Smooth muscle cell (in vitro differentiated cells): ENCODE measurements at regions not wholly inside any gene's neighbourhood (a gene's known extent, or its start where the extent isn't known, plus 50 kb on each side); places are given as distances from the start of the nearest gene placed in this dataset.

Experiments
- DNase-seq: peaks from one replicate; lab custom pipeline; 2025; ENCODE audit not compliant: unreplicated experiment; lab: John Stamatoyannopoulos, UW
- H2AFZ ChIP-seq: fragments of 200-600 bp; sonication (generic); 2 replicates; pipeline ENCODE4 v1.6.0; 2016; ENCODE audit warnings: antibody characterized with exemption, low read depth, mild to moderate bottlenecking
- H3F3A ChIP-seq: fragments of 200-600 bp; sonication (generic); 2 replicates; pipeline ENCODE4 v1.6.0; 2017; ENCODE audit warnings: antibody characterized with exemption, low read depth
- H3K27ac ChIP-seq: fragments of 200-600 bp; sonication (generic); 2 replicates; pipeline ENCODE4 v1.5.1; 2016; ENCODE audit warnings: low read depth, mild to moderate bottlenecking
- H3K27me3 ChIP-seq: fragments of 200-600 bp; sonication (generic); 2 replicates; pipeline ENCODE4 v1.6.1; 2016; ENCODE audit warnings: low read depth, mild to moderate bottlenecking
- H3K36me3 ChIP-seq: fragments of 200-600 bp; sonication (generic); 2 replicates; pipeline ENCODE4 v1.5.1; 2016; ENCODE audit warnings: low read depth
- H3K4me1 ChIP-seq: fragments of 200-600 bp; sonication (generic); 2 replicates; pipeline ENCODE4 v1.5.1; 2016; ENCODE audit warnings: low read depth
- H3K4me2 ChIP-seq: fragments of 200-600 bp; sonication (generic); 2 replicates; pipeline ENCODE4 v1.6.0; 2016; ENCODE audit warnings: mild to moderate bottlenecking
- H3K4me3 ChIP-seq: fragments of 200-600 bp; sonication (generic); 2 replicates; pipeline ENCODE4 v1.5.1; 2016; ENCODE audit warnings: mild to moderate bottlenecking
- H3K79me2 ChIP-seq: fragments of 200-600 bp; sonication (generic); 2 replicates; pipeline ENCODE4 v1.6.0; 2016; ENCODE audit warnings: low read depth, mild to moderate bottlenecking
- H3K9ac ChIP-seq: fragments of 200-600 bp; sonication (generic); 2 replicates; pipeline ENCODE4 v1.6.0; 2016; ENCODE audit warnings: low read depth
- H3K9me3 ChIP-seq: fragments of 200-600 bp; sonication (generic); replicated peaks from 2 replicates; pipeline ENCODE4 v1.5.1; 2016; ENCODE audit warnings: low read depth
- H4K20me1 ChIP-seq: fragments of 200-600 bp; sonication (generic); 2 replicates; pipeline ENCODE4 v1.6.0; 2016; ENCODE audit warnings: low read depth
- WGBS: methylation state at CpG from one replicate; pipeline ENCODE4 v1.1.7; 2016; ENCODE audit warnings: low lambda C conversion rate; 5-methylcytosine and 5-hydroxymethylcytosine counted together
- TF ChIP-seq, protein P1 (sequence below): fragments of 200-600 bp; sonication (generic); IDR thresholded peaks from 2 replicates; pipeline ENCODE4 v1.5.1; 2017; ENCODE audit warnings: borderline replicate concordance, mild to moderate bottlenecking, antibody characterized with exemption; ENCODE audit not compliant: insufficient read depth, poor library complexity, severe bottlenecking

DNA sequence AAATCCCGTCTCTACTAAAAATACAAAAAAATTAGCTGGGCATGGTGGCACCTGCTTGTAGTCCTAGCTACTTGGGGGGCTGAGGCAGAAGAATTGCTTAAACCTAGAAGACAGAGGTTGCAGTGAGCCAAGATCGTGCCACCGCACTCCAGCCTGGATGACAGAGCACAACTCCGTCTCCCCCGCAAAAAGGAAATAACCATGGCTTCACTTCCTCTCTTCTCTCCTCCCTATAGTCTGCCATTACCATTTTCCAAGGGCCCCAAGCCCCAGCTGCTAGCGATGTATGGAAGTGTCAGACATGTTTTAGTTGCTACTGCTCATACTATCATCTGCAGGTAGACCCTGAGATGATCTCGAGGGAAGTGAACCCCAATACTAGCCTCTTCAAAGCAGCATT, 177.3 kb upstream of the FAM9B start:
- H3K27me3 ChIP-seq: peaks cover 6% of the 10 kb centered on the region
- WGBS: 89% methylated on average over 7 of the region's 7 CpGs

DNA sequence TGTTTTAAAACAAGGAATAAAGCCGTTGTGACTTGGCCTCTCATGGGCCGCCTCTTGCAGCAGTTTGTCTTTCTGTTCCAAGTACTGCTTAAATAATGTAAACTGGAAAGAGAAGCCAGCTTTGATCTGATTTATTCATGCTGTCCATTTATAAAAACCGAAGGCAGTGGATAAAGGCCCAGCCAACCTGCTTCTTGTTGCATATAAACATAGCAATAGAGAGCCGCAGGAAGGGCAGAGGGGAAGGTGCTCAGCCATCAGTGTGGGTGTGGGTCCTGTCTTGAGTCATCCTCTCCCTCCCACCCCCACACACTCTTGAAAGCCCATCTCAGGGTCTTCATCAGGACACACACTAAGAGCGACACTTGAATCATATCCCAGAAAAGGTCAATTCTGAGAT, 187.9 kb upstream of the FAM9B start:
- Histone ChIP-seq H3K79me2 (no peaks in the 10 kb centered on the region), H3K27me3 (no peaks in the 10 kb centered on the region), H3K36me3 (no peaks in the 10 kb centered on the region), H3K4me3 (no peak overlapping the region), H3K4me2 (no peak overlapping the region), H2AFZ (no peak overlapping the region), H3K9me3 (no peaks in the 10 kb centered on the region), H3K9ac (no peak overlapping the region), H3F3A (no peaks in the 10 kb centered on the region), H3K27ac (no peak overlapping the region), H4K20me1 (no peaks in the 10 kb centered on the region), H3K4me1 (no peaks in the 10 kb centered on the region)
- DNase-seq: no peak
- WGBS: 81% methylated on average over 5 of the region's 5 CpGs
- TF ChIP-seq, protein P1, sequence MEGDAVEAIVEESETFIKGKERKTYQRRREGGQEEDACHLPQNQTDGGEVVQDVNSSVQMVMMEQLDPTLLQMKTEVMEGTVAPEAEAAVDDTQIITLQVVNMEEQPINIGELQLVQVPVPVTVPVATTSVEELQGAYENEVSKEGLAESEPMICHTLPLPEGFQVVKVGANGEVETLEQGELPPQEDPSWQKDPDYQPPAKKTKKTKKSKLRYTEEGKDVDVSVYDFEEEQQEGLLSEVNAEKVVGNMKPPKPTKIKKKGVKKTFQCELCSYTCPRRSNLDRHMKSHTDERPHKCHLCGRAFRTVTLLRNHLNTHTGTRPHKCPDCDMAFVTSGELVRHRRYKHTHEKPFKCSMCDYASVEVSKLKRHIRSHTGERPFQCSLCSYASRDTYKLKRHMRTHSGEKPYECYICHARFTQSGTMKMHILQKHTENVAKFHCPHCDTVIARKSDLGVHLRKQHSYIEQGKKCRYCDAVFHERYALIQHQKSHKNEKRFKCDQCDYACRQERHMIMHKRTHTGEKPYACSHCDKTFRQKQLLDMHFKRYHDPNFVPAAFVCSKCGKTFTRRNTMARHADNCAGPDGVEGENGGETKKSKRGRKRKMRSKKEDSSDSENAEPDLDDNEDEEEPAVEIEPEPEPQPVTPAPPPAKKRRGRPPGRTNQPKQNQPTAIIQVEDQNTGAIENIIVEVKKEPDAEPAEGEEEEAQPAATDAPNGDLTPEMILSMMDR: no peak

More for the DNA sequence above, 177.3 kb upstream of the FAM9B start:
- TF ChIP-seq, protein P1: no peak
- no peak overlapping the region for H3K4me2 ChIP-seq
- H3K4me3 ChIP-seq: no peak overlapping the region
- no peaks in the 10 kb centered on the region for H3K4me1 ChIP-seq
- no peak for DNase-seq
- no peak overlapping the region for H2AFZ ChIP-seq
- H3K9ac ChIP-seq: no peak overlapping the region
- no peaks in the 10 kb centered on the region for H3K79me2 ChIP-seq
- no peaks in the 10 kb centered on the region for H3K36me3 ChIP-seq
- H3K27ac ChIP-seq: no peak overlapping the region
- H3K9me3 ChIP-seq: no peaks in the 10 kb centered on the region
- no peaks in the 10 kb centered on the region for H4K20me1 ChIP-seq
- no peaks in the 10 kb centered on the region for H3F3A ChIP-seq

DNA sequence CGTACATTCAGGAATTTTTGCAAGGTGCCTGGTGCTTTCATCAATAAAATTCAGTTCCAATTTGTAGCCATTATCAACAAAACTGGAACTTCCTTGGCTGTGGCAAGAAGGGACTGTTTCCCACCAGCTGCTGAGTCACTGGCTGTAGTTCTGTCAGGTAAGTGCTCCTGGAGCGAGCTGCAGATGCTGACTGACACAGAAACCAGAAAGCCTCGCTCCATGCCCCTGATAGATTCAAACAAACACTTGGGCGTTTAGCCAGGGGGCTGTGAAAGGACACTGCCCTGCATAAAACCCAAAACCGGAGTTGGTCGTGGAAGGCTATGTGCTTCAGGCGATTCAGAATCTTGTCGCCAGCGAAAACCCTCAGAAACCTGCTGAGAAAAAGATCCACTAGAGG, 188.4 kb upstream of the FAM9B start:
- no peaks in the 10 kb centered on the region for H4K20me1 ChIP-seq
- 61% methylated on average over 9 of the region's 9 CpGs for WGBS
- H3K4me1 ChIP-seq: no peaks in the 10 kb centered on the region
- no peak overlapping the region for H3K9ac ChIP-seq
- H3K9me3 ChIP-seq: no peaks in the 10 kb centered on the region
- no peak overlapping the region for H2AFZ ChIP-seq
- no peaks in the 10 kb centered on the region for H3K36me3 ChIP-seq
- no peak overlapping the region for H3K27ac ChIP-seq
- no peaks in the 10 kb centered on the region for H3K79me2 ChIP-seq
- no peak overlapping the region for H3K4me2 ChIP-seq
- H3K27me3 ChIP-seq: no peaks in the 10 kb centered on the region
- H3K4me3 ChIP-seq: no peak overlapping the region
- H3F3A ChIP-seq: no peaks in the 10 kb centered on the region
- TF ChIP-seq, protein P1: no peak
- DNase-seq: no peak

DNA sequence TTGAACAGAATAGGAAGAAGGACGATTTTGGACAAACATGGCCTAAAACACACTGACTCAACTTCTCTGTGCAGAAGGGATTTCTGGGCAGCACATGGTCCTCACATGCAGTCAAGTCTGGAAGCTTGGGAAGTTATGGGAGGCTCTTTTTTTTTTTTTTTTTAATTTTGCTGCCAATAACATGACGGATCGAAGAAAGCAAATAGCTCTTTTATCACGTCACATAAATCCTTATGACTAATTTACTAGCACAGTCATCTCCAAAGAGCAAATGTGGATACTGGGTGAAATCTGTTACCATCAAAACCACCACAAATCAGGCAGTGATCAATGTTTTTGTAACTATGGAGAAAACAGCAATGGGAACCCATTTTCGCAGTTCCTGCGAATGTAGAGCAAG, 193.3 kb upstream of the FAM9B start:
- no peak overlapping the region for H3K4me2 ChIP-seq
- no peaks in the 10 kb centered on the region for H3K4me1 ChIP-seq
- no peak overlapping the region for H3K4me3 ChIP-seq
- TF ChIP-seq, protein P1: no peak
- no peaks in the 10 kb centered on the region for H3K9me3 ChIP-seq
- no peaks in the 10 kb centered on the region for H3K36me3 ChIP-seq
- no peak overlapping the region for H3K9ac ChIP-seq
- 85% methylated on average over 6 of the region's 6 CpGs for WGBS
- H3F3A ChIP-seq: no peaks in the 10 kb centered on the region
- H4K20me1 ChIP-seq: no peaks in the 10 kb centered on the region
- H2AFZ ChIP-seq: no peak overlapping the region
- H3K27ac ChIP-seq: no peak overlapping the region
- DNase-seq: no peak
- no peaks in the 10 kb centered on the region for H3K27me3 ChIP-seq
- H3K79me2 ChIP-seq: no peaks in the 10 kb centered on the region
